ENCODE measurements at regions not wholly inside any gene's neighbourhood (a gene's known extent, or its start where the extent isn't known, plus 50 kb on each side); places are given as distances from the start of the nearest gene placed in this dataset.

GRCh38 chr17:6215071-6216035, 145.2 kb downstream of the WSCD1 start:
- TF ChIP-seq CTCF (IDR thresholded peaks at IDR 0.05 in 2 of 3, conservative IDR thresholded peaks at IDR 0.05 in 1 of 3; ENCODE audit: insufficient read depth in 2 of 3, low read depth in 1 of 3, low read length in 3 of 3) (no peak), NRF1 (conservative IDR thresholded peaks at IDR 0.05 in 1 of 2, IDR thresholded peaks at IDR 0.05 in 1 of 2) (no peak), SRF (CRISPR knock-in tag; IDR thresholded peaks at IDR 0.05) (no peak), ZNF274 (IDR thresholded peaks at IDR 0.05; ENCODE audit: borderline replicate concordance, low read depth, low read length) (no peak), ZBTB40 (IDR thresholded peaks at IDR 0.05) (no peak), ZBTB40 (CRISPR knock-in tag; IDR thresholded peaks at IDR 0.05) (no peak), ZSCAN29 (IDR thresholded peaks at IDR 0.05) (no peak)

Measured in K562 (cell line).